Brain pericyte (primary cell): ENCODE measurements at regions not wholly inside any gene's neighbourhood (a gene's known extent, or its start where the extent isn't known, plus 50 kb on each side); places are given as distances from the start of the nearest gene placed in this dataset.
"Not testable (repeated sequence)": the region's sequence is repeated elsewhere in the genome, so short reads cannot be mapped to it uniquely, and the experiment has no call there.

Experiments
- DNase-seq: peaks from one replicate; pipeline ENCODE4 v3.0.0-alpha.2; 2012; ENCODE audit warnings: low read depth, low spot score

GRCh38 chr12:59149995-59150642 is 229.8 kb upstream of the LRIG3 start:
- DNase-seq, result peak; percentile 40

GRCh38 chr12:59147791-59148190 is 227.5 kb upstream of the LRIG3 start:
- DNase-seq, result no peak

GRCh38 chr12:59142183-59142790 is 222.0 kb upstream of the LRIG3 start:
- DNase-seq, result no peak

GRCh38 chr12:59134750-59135149 is 214.4 kb upstream of the LRIG3 start:
- DNase-seq, result no peak

- DNase-seq, result no peak
Measured at GRCh38 chr12:59131462-59131861, 211.2 kb upstream of the LRIG3 start.

GRCh38 chr12:59122784-59123183 is 202.5 kb upstream of the LRIG3 start:
- DNase-seq, result no peak

GRCh38 chr12:59121451-59121850 is 201.1 kb upstream of the LRIG3 start:
- DNase-seq, result no peak

GRCh38 chr12:59119676-59120075 is 199.4 kb upstream of the LRIG3 start:
- DNase-seq, result no peak

GRCh38 chr12:59118356-59118755 is 198.1 kb upstream of the LRIG3 start:
- no peak for DNase-seq

- DNase-seq, result no peak
Measured at GRCh38 chr12:59115995-59116394, 195.7 kb upstream of the LRIG3 start.

- DNase-seq, result no peak
Measured at GRCh38 chr12:59115526-59115925, 195.2 kb upstream of the LRIG3 start.

GRCh38 chr12:59113831-59114615 is 193.7 kb upstream of the LRIG3 start:
- DNase-seq, result peak; percentile 43

GRCh38 chr12:59111851-59112250 is 191.5 kb upstream of the LRIG3 start:
- DNase-seq, result no peak

- not testable (repeated sequence) for DNase-seq
Measured at GRCh38 chr12:59108516-59108915, 188.2 kb upstream of the LRIG3 start.

GRCh38 chr12:59100585-59100984 is 180.3 kb upstream of the LRIG3 start:
- DNase-seq, result no peak

GRCh38 chr12:59097876-59098275 is 177.6 kb upstream of the LRIG3 start:
- DNase-seq, result no peak

- no peak for DNase-seq
Measured at GRCh38 chr12:59096246-59096645, 175.9 kb upstream of the LRIG3 start.

- no peak for DNase-seq
Measured at GRCh38 chr12:59093073-59093772, 172.9 kb upstream of the LRIG3 start.

GRCh38 chr12:59088673-59089072 is 168.4 kb upstream of the LRIG3 start:
- no peak for DNase-seq

GRCh38 chr12:59087691-59088090 is 167.4 kb upstream of the LRIG3 start:
- DNase-seq, result no peak

GRCh38 chr12:59087077-59087673 is 166.9 kb upstream of the LRIG3 start:
- no peak for DNase-seq

- no peak for DNase-seq
Measured at GRCh38 chr12:59086126-59086525, 165.8 kb upstream of the LRIG3 start.
